ENCODE measurements at regions not wholly inside any gene's neighbourhood (a gene's known extent, or its start where the extent isn't known, plus 50 kb on each side); places are given as distances from the start of the nearest gene placed in this dataset.

- Histone ChIP-seq H3K4me1 (ENCODE audit: control insufficient read depth in 4 of 4, insufficient read depth in 4 of 4, low read length in 3 of 4) (peaks cover 0 to 11% (median 8%) of the 10 kb centered on the region in 4 donors), H3K36me3 (ENCODE audit: control insufficient read depth in 4 of 4, insufficient read depth in 3 of 4, low read depth in 1 of 4, low read length in 3 of 4) (no peaks in the 10 kb centered on the region), H3K4me3 (ENCODE audit: low read depth in 1 of 3, low read length in 3 of 3) (no peak overlapping the region), H3K27me3 (ENCODE audit: control insufficient read depth in 4 of 4, insufficient read depth in 4 of 4, low read length in 3 of 4) (no peaks in the 10 kb centered on the region), H3K9me3 (ENCODE audit: control insufficient read depth in 4 of 4, low read length in 3 of 4) (no peaks in the 10 kb centered on the region), H3K27ac (ENCODE audit: low read depth in 1 of 2, low read length in 2 of 2) (no peak overlapping the region), H3K9ac (ENCODE audit: low read depth in 1 of 2, low read length in 2 of 2) (no peak overlapping the region)
- no peak for TF ChIP-seq CTCF (IDR thresholded peaks at IDR 0.05; ENCODE audit: low read depth, low read length, missing input control)
- no peak for TF ChIP-seq HNF4A (conservative IDR thresholded peaks at IDR 0.05)
- no peak for TF ChIP-seq EGR1 (IDR thresholded peaks at IDR 0.05; ENCODE audit: low read depth in 2 of 2)
- TF ChIP-seq HNF4G (IDR thresholded peaks at IDR 0.05): no peak
- TF ChIP-seq FOXA1 (IDR thresholded peaks at IDR 0.05): no peak
- no peak for TF ChIP-seq JUND (IDR thresholded peaks at IDR 0.05)
- no peak for TF ChIP-seq RXRA (IDR thresholded peaks at IDR 0.05)
- no peak for TF ChIP-seq SP1 (IDR thresholded peaks at IDR 0.05)
- no peak for TF ChIP-seq ATF3 (IDR thresholded peaks at IDR 0.05)
- TF ChIP-seq MAX (IDR thresholded peaks at IDR 0.05): no peak
- no peak for TF ChIP-seq YY1 (IDR thresholded peaks at IDR 0.05)
- TF ChIP-seq RAD21 (IDR thresholded peaks at IDR 0.05): no peak
- TF ChIP-seq FOXA2 (IDR thresholded peaks at IDR 0.05): no peak
- TF ChIP-seq REST (IDR thresholded peaks at IDR 0.05): no peak
- no peak for TF ChIP-seq GABPA (IDR thresholded peaks at IDR 0.05 in 1 of 2, conservative IDR thresholded peaks at IDR 0.05 in 1 of 2)
- no peak for TF ChIP-seq NR2F2 (IDR thresholded peaks at IDR 0.05)
- TF ChIP-seq, protein P1, sequence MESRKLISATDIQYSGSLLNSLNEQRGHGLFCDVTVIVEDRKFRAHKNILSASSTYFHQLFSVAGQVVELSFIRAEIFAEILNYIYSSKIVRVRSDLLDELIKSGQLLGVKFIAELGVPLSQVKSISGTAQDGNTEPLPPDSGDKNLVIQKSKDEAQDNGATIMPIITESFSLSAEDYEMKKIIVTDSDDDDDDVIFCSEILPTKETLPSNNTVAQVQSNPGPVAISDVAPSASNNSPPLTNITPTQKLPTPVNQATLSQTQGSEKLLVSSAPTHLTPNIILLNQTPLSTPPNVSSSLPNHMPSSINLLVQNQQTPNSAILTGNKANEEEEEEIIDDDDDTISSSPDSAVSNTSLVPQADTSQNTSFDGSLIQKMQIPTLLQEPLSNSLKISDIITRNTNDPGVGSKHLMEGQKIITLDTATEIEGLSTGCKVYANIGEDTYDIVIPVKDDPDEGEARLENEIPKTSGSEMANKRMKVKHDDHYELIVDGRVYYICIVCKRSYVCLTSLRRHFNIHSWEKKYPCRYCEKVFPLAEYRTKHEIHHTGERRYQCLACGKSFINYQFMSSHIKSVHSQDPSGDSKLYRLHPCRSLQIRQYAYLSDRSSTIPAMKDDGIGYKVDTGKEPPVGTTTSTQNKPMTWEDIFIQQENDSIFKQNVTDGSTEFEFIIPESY (IDR thresholded peaks at IDR 0.05): no peak
- no peak for TF ChIP-seq TAF1 (conservative IDR thresholded peaks at IDR 0.05)
- 85% methylated on average over 5 of the region's 5 CpGs for WGBS
- DNase-seq (ENCODE audit: low spot score): no peak
Observed at GRCh38 chr10:118868589-118868988, 113.8 kb upstream of the CACUL1 start.
